ENCODE measurements at regions not wholly inside any gene's neighbourhood (a gene's known extent, or its start where the extent isn't known, plus 50 kb on each side); places are given as distances from the start of the nearest gene placed in this dataset.

- DNase-seq (ENCODE audit: low read depth): no peak
- ChIA-PET POLR2A (no interaction called here), CTCF (no interaction called here)
- H3K27me3 ChIP-seq (ENCODE audit: control insufficient read depth, insufficient read depth, low read length): peaks cover 5% of the 10 kb centered on the region; the same call in 1 of the 2 replicates
- no peak for TF ChIP-seq CTCF (IDR thresholded peaks at IDR 0.05; ENCODE audit: insufficient read depth, low read depth, low read length)
- H3K4me3 ChIP-seq (ENCODE audit: low read depth, low read length): no peak overlapping the region
- H3K36me3 ChIP-seq (ENCODE audit: control insufficient read depth, insufficient read depth, low read length): no peaks in the 10 kb centered on the region
These were observed 189.9 kb upstream of the LYZL1 start for GRCh38 chr10:29099001-29099400.

- DNase-seq (ENCODE audit: low read depth): no peak
- peaks cover 5% of the 10 kb centered on the region; the same call in 1 of the 2 replicates for H3K27me3 ChIP-seq (ENCODE audit: control insufficient read depth, insufficient read depth, low read length)
- H3K36me3 ChIP-seq (ENCODE audit: control insufficient read depth, insufficient read depth, low read length): no peaks in the 10 kb centered on the region
- no peak for TF ChIP-seq CTCF (IDR thresholded peaks at IDR 0.05; ENCODE audit: insufficient read depth, low read depth, low read length)
- H3K4me3 ChIP-seq (ENCODE audit: low read depth, low read length): no peak overlapping the region
- POLR2A ChIA-PET: no interaction called here
- CTCF ChIA-PET: interaction anchor here (0.6 to 1.2 kb wide), 2 partner anchors 12 to 28 kb away, joined by 3 to 4 read pairs; no protein-coding TSS in a partner anchor
These were observed 189.5 kb upstream of the LYZL1 start for GRCh38 chr10:29099415-29099814.

- no peak for TF ChIP-seq CTCF (IDR thresholded peaks at IDR 0.05; ENCODE audit: insufficient read depth, low read depth, low read length)
- POLR2A ChIA-PET: no interaction called here
- Histone ChIP-seq H3K27me3 (ENCODE audit: control insufficient read depth, insufficient read depth, low read length) (peaks cover 3% of the 10 kb centered on the region; the same call in 1 of the 2 replicates), H3K4me3 (ENCODE audit: low read depth, low read length) (no peak overlapping the region), H3K36me3 (ENCODE audit: control insufficient read depth, insufficient read depth, low read length) (no peaks in the 10 kb centered on the region)
- CTCF ChIA-PET: interaction anchor here (0.9 to 1.2 kb wide), 2 partner anchors 11 to 29 kb away, joined by 3 to 4 read pairs; no protein-coding TSS in a partner anchor
- DNase-seq (ENCODE audit: low read depth): no peak
These were observed 188.4 kb upstream of the LYZL1 start for GRCh38 chr10:29100505-29100904.

- ChIA-PET CTCF (interaction anchor here (1.3 kb wide), 1 partner anchor 12 kb away, joined by 5 read pairs; no protein-coding TSS in a partner anchor), POLR2A (no interaction called here)
- no peaks in the 10 kb centered on the region for H3K36me3 ChIP-seq (ENCODE audit: control insufficient read depth, insufficient read depth, low read length)
- H3K27me3 ChIP-seq (ENCODE audit: control insufficient read depth, insufficient read depth, low read length): no peaks in the 10 kb centered on the region
- DNase-seq (ENCODE audit: low read depth): no peak
- H3K4me3 ChIP-seq (ENCODE audit: low read depth, low read length): no peak overlapping the region
- no peak for TF ChIP-seq CTCF (IDR thresholded peaks at IDR 0.05; ENCODE audit: insufficient read depth, low read depth, low read length)
These were observed 186.6 kb upstream of the LYZL1 start for GRCh38 chr10:29102233-29102632.

GRCh38 chr10:29102636-29103035, 186.2 kb upstream of the LYZL1 start:
- ChIA-PET CTCF (interaction anchor here (1.3 kb wide), 1 partner anchor 12 kb away, joined by 5 read pairs; no protein-coding TSS in a partner anchor), POLR2A (no interaction called here)
- Histone ChIP-seq H3K4me3 (ENCODE audit: low read depth, low read length) (no peak overlapping the region), H3K27me3 (ENCODE audit: control insufficient read depth, insufficient read depth, low read length) (no peaks in the 10 kb centered on the region), H3K36me3 (ENCODE audit: control insufficient read depth, insufficient read depth, low read length) (no peaks in the 10 kb centered on the region)
- no peak for TF ChIP-seq CTCF (IDR thresholded peaks at IDR 0.05; ENCODE audit: insufficient read depth, low read depth, low read length)
- DNase-seq (ENCODE audit: low read depth): no peak

Data from BJ (cell line).